Progenitor cell of endocrine pancreas (in vitro differentiated cells): ENCODE measurements at regions not wholly inside any gene's neighbourhood (a gene's known extent, or its start where the extent isn't known, plus 50 kb on each side); places are given as distances from the start of the nearest gene placed in this dataset.

Experiments
- DNase-seq: peaks from one replicate; pipeline ENCODE4 v3.0.0; 2021; ENCODE audit warnings: low spot score; ENCODE audit not compliant: unreplicated experiment
- H3K27ac Mint-ChIP-seq: 2 replicates; pipeline ENCODE4 v1.8.0; 2021; ENCODE audit warnings: mild to moderate bottlenecking, moderate library complexity, mixed read lengths
- H3K27me3 Mint-ChIP-seq: 2 replicates; pipeline ENCODE4 v1.8.0; 2021; ENCODE audit warnings: mixed read lengths
- H3K36me3 Mint-ChIP-seq: 2 replicates; pipeline ENCODE4 v1.8.0; 2022; ENCODE audit warnings: mixed read lengths; ENCODE audit not compliant: insufficient read depth
- H3K4me1 Mint-ChIP-seq: 2 replicates; pipeline ENCODE4 v1.8.0; 2021; ENCODE audit warnings: low read depth, mixed read lengths
- H3K4me3 Mint-ChIP-seq: 2 replicates; pipeline ENCODE4 v1.8.0; 2021; ENCODE audit warnings: low read depth, mild to moderate bottlenecking, moderate library complexity, mixed read lengths
- H3K9me3 Mint-ChIP-seq: 2 replicates; pipeline ENCODE4 v1.8.0; 2021; ENCODE audit warnings: low read depth, mixed read lengths
- TF ChIP-seq, protein P1 (sequence below): fragments of 200-600 bp; sonication (generic); IDR thresholded peaks from one replicate; pipeline ENCODE4 v1.5.0; 2021; ENCODE audit warnings: antibody characterized with exemption, mild to moderate bottlenecking; ENCODE audit not compliant: unreplicated experiment

GRCh38 chr15:95644100-95644875 is 686.2 kb upstream of the NR2F2 start:
- Mint-ChIP-seq H3K9me3 (no peaks in the 10 kb centered on the region), H3K27me3 (peaks cover 5% of the 10 kb centered on the region), H3K4me1 (peaks cover 18% of the 10 kb centered on the region), H3K36me3 (no peaks in the 10 kb centered on the region), H3K27ac (no peak overlapping the region), H3K4me3 (no peak overlapping the region)
- DNase-seq, result no peak
- TF ChIP-seq, protein P1, sequence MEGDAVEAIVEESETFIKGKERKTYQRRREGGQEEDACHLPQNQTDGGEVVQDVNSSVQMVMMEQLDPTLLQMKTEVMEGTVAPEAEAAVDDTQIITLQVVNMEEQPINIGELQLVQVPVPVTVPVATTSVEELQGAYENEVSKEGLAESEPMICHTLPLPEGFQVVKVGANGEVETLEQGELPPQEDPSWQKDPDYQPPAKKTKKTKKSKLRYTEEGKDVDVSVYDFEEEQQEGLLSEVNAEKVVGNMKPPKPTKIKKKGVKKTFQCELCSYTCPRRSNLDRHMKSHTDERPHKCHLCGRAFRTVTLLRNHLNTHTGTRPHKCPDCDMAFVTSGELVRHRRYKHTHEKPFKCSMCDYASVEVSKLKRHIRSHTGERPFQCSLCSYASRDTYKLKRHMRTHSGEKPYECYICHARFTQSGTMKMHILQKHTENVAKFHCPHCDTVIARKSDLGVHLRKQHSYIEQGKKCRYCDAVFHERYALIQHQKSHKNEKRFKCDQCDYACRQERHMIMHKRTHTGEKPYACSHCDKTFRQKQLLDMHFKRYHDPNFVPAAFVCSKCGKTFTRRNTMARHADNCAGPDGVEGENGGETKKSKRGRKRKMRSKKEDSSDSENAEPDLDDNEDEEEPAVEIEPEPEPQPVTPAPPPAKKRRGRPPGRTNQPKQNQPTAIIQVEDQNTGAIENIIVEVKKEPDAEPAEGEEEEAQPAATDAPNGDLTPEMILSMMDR, result no peak

- Mint-ChIP-seq H3K27ac (no peak overlapping the region), H3K9me3 (no peaks in the 10 kb centered on the region), H3K27me3 (peaks cover 5% of the 10 kb centered on the region), H3K4me3 (no peak overlapping the region), H3K4me1 (peaks cover 18% of the 10 kb centered on the region), H3K36me3 (no peaks in the 10 kb centered on the region)
- TF ChIP-seq, protein P1, result no peak
- no peak for DNase-seq
These were observed 684.6 kb upstream of the NR2F2 start for GRCh38 chr15:95645791-95646338.

GRCh38 chr15:95646484-95647273 is 683.8 kb upstream of the NR2F2 start:
- Mint-ChIP-seq H3K4me1 (peaks cover 18% of the 10 kb centered on the region), H3K4me3 (no peak overlapping the region), H3K27ac (no peak overlapping the region), H3K9me3 (no peaks in the 10 kb centered on the region), H3K27me3 (peaks cover 5% of the 10 kb centered on the region), H3K36me3 (no peaks in the 10 kb centered on the region)
- TF ChIP-seq, protein P1, result no peak
- DNase-seq, result no peak

DNA sequence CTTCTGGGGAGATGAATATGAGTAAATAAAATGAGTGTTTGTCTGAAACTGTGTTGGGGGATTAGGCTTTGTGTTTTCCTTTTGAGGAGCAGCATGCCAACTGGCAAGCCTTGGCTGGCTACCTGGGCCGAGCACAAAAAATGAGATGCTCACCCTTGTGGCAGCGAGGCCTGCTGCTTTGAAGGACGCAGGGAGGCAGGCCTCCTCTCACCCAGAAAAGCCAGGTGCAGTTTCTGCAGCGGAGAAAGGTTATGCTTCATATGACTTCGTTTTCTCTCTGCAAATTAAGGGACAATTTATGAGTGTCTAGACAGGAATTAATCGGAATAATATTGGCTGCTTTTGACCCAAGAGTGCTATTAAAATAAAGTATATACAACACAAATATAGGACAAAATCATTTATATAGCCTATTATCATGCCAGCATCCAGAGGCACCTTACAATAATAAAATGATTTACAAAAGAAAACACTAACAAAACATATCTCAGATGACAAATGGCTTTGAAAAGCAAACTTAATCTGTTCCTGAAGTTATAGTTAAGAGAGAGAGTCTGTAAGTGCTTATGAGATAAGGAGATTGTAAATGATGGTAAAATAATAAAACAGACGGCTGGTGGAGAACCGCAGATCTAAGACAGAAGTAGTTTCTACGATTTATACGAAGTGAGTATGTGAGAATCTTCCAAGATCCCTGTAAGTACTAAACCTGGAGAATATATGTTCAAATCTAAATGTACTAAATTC is 682.8 kb upstream of the NR2F2 start:
- Mint-ChIP-seq H3K4me3 (no peak overlapping the region), H3K4me1 (peaks cover 18% of the 10 kb centered on the region), H3K9me3 (no peaks in the 10 kb centered on the region), H3K27me3 (peaks cover 5% of the 10 kb centered on the region), H3K36me3 (no peaks in the 10 kb centered on the region), H3K27ac (no peak overlapping the region)
- DNase-seq, result no peak
- TF ChIP-seq, protein P1, result no peak

DNA sequence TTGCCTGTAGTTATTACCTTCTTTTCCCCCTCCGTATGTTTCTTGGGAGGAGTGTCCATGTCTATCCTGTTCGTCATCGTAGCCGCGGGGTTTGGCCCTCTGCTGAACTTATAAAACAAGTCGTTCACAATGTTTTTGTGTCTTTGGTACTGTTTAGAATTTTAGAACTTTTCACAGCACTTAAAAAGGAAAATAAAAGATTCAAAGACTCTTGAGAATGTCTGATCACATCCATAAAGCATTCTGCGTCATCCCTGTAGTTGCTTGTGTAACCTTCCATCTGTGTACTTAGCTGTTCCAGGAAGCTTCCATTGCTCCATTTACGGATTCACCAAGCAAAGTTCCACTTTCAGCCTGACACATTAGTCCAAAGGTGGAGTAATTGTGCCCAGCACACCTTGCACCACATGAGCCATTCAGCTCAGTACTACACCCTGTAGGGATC is 677.1 kb upstream of the NR2F2 start:
- H3K9me3 Mint-ChIP-seq, result no peaks in the 10 kb centered on the region
- no peak for DNase-seq
- TF ChIP-seq, protein P1, result no peak
- no peaks in the 10 kb centered on the region for H3K27me3 Mint-ChIP-seq
- H3K4me3 Mint-ChIP-seq, result no peak overlapping the region
- no peak overlapping the region for H3K27ac Mint-ChIP-seq
- H3K4me1 Mint-ChIP-seq, result no peaks in the 10 kb centered on the region
- no peaks in the 10 kb centered on the region for H3K36me3 Mint-ChIP-seq
